SK-N-MC (cell line): ENCODE measurements at regions not wholly inside any gene's neighbourhood (a gene's known extent, or its start where the extent isn't known, plus 50 kb on each side); places are given as distances from the start of the nearest gene placed in this dataset.

Experiments
- EZH2 ChIP-seq: fragments of 200-600 bp; sonication (generic); IDR thresholded peaks from one replicate; pipeline ENCODE4 v1.6.1; 2017; ENCODE audit warnings: antibody characterized with exemption
- FOXP2 ChIP-seq: optimal IDR thresholded peaks from 2 replicates; pipeline ENCODE3; 2011; ENCODE audit warnings: mild to moderate bottlenecking, moderate library complexity; ENCODE audit not compliant: insufficient read depth; ENCODE audit errors: extremely low read length, control extremely low read depth
- POLR2AphosphoS5 ChIP-seq: IDR thresholded peaks from 2 replicates; pipeline ENCODE4 v1.6.1; 2012; ENCODE audit warnings: mild to moderate bottlenecking, low read depth, low read length, borderline replicate concordance

GRCh38 chr19:32038961-32039360 lies 306.4 kb upstream of the ZNF507 start:
- TF ChIP-seq POLR2AphosphoS5, result no peak
- TF ChIP-seq EZH2, result no peak
- TF ChIP-seq FOXP2, result no peak
